ENCODE measurements at regions not wholly inside any gene's neighbourhood (a gene's known extent, or its start where the extent isn't known, plus 50 kb on each side); places are given as distances from the start of the nearest gene placed in this dataset.

DNA sequence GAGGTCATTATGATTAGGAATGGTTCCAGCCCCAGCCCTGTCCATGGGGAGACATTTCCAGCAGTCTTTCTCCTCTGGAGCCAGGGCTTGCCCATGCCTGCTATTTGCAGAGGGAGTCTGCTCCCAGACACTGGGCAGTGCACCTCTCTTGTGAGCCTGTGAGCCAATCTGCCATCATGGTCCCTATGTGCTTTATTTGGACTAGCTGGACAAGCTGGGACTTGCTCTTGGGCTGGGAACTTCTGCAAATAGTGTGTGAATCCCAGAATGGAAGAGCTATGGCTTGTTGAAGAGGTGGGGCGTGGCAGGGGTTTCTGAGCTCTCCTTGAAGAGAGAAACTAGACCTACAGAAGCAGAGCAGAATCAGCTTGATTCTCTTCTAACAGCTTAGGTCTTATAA lies 53.7 kb upstream of the KY start:
- Histone ChIP-seq H3K9ac (ENCODE audit: low read length) (no peak overlapping the region), H3K4me2 (ENCODE audit: low read length) (no peak overlapping the region), H3K4me1 (ENCODE audit: control insufficient read depth in 1 of 2, insufficient read depth in 2 of 2, low read length in 2 of 2) (no peaks in the 10 kb centered on the region), H4K20me1 (ENCODE audit: insufficient read depth) (no peaks in the 10 kb centered on the region), H3K9me2 (ENCODE audit: insufficient read depth) (no peaks in the 10 kb centered on the region), H3K36me3 (ENCODE audit: control insufficient read depth in 1 of 2, insufficient read depth in 2 of 2, low read length in 2 of 2) (no peaks in the 10 kb centered on the region), H3K9me3 (ENCODE audit: control insufficient read depth in 1 of 2, insufficient read depth in 1 of 2, low read depth in 1 of 2, low read length in 2 of 2) (no peaks in the 10 kb centered on the region), H3K4me3 (replicated peaks in 1 of 2; ENCODE audit: low read depth in 1 of 2, low read length in 2 of 2) (no peak overlapping the region), H2AFZ (ENCODE audit: low read depth, low read length, poor library complexity, severe bottlenecking) (no peak overlapping the region), H3K79me2 (ENCODE audit: insufficient read depth, low read length) (no peaks in the 10 kb centered on the region), H3K27ac (ENCODE audit: low read depth, low read length) (no peak overlapping the region), H3K27me3 (ENCODE audit: insufficient read depth, low read length) (peaks cover 16% of the 10 kb centered on the region; the same call in 1 of the 2 replicates)
- ChIA-PET POLR2A (no interaction called here), RAD21 (ENCODE audit: low non-redundant PET in 1 of 2, low total read pairs in 2 of 2, uncharacterized antibody in 2 of 2, unreplicated experiment in 2 of 2) (no interaction called here), CTCF (no interaction called here)
- no peak for TF ChIP-seq TCF7L2 (IDR thresholded peaks at IDR 0.05; ENCODE audit: borderline replicate concordance, extremely low read depth, insufficient read depth, insufficient read length)
- TF ChIP-seq JUND (IDR thresholded peaks at IDR 0.05): no peak
- no peak for TF ChIP-seq POLR2AphosphoS5 (IDR thresholded peaks at IDR 0.05; ENCODE audit: low read depth, low read length)
- TF ChIP-seq SP1 (IDR thresholded peaks at IDR 0.05; ENCODE audit: low read depth): no peak
- TF ChIP-seq, protein P1, sequence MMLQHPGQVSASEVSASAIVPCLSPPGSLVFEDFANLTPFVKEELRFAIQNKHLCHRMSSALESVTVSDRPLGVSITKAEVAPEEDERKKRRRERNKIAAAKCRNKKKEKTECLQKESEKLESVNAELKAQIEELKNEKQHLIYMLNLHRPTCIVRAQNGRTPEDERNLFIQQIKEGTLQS (IDR thresholded peaks at IDR 0.05): no peak
- TF ChIP-seq ZNF274 (IDR thresholded peaks at IDR 0.05; ENCODE audit: low read depth, low read length): no peak
- no peak for TF ChIP-seq CBX3 (IDR thresholded peaks at IDR 0.05; ENCODE audit: low read depth)
- TF ChIP-seq EGR1 (IDR thresholded peaks at IDR 0.05; ENCODE audit: low read depth): no peak
- TF ChIP-seq EZH2 (IDR thresholded peaks at IDR 0.05): no peak
- TF ChIP-seq CTCF (IDR thresholded peaks at IDR 0.05 in 2 of 3, conservative IDR thresholded peaks at IDR 0.05 in 1 of 3; ENCODE audit: borderline replicate concordance in 1 of 3, insufficient read depth in 1 of 3, low read depth in 2 of 3, low read length in 2 of 3): no peak
- no peak for ATAC-seq
- BruUV-seq (replicated peaks): no TSS peak
- intact Hi-C loops (cut with micrococcal nuclease): no loop called here
- DNase-seq (ENCODE audit: low read depth, low spot score): no peak
